ENCODE measurements at regions not wholly inside any gene's neighbourhood (a gene's known extent, or its start where the extent isn't known, plus 50 kb on each side); places are given as distances from the start of the nearest gene placed in this dataset.

- TF ChIP-seq RAD21 (IDR thresholded peaks at IDR 0.05; ENCODE audit: low read depth) (no peak), FOXM1 (IDR thresholded peaks at IDR 0.05; ENCODE audit: borderline replicate concordance, low read depth) (no peak), YY1 (IDR thresholded peaks at IDR 0.05; ENCODE audit: low read depth) (no peak), REST (IDR thresholded peaks at IDR 0.05; ENCODE audit: low read depth) (no peak), EGR1 (IDR thresholded peaks at IDR 0.05) (no peak), TAF1 (IDR thresholded peaks at IDR 0.05; ENCODE audit: low read depth) (no peak), CEBPB (IDR thresholded peaks at IDR 0.05) (no peak)
Observed at GRCh38 chr5:115375893-115376292, 79.4 kb upstream of the CCDC112 start.

Measured in Ishikawa (cell line).